ENCODE measurements at regions not wholly inside any gene's neighbourhood (a gene's known extent, or its start where the extent isn't known, plus 50 kb on each side); places are given as distances from the start of the nearest gene placed in this dataset.

GRCh38 chr2:129377078-129377469 lies 602.4 kb upstream of the RAB6C start:
- Histone ChIP-seq H3K36me3 (ENCODE audit: low read depth, low read length) (no peaks in the 10 kb centered on the region), H3K9me2 (replicated peaks; ENCODE audit: low read length) (no peaks in the 10 kb centered on the region), H3K9me3 (ENCODE audit: low read length) (no peaks in the 10 kb centered on the region; the same call in 1 of the 2 replicates), H3K27ac (ENCODE audit: low read length) (no peak overlapping the region), H3K4me2 (ENCODE audit: low read length) (no peak overlapping the region), H3K4me3 (ENCODE audit: low read length) (no peak overlapping the region), H3K27me3 (ENCODE audit: low read length) (no peaks in the 10 kb centered on the region), H2AFZ (ENCODE audit: low read length) (no peak overlapping the region), H3K4me1 (ENCODE audit: insufficient read depth, low read length) (no peaks in the 10 kb centered on the region), H3K79me2 (ENCODE audit: low read length) (no peaks in the 10 kb centered on the region), H4K20me1 (ENCODE audit: low read length) (no peaks in the 10 kb centered on the region), H3K9ac (ENCODE audit: low read length) (no peak overlapping the region), H3F3A (ENCODE audit: low read length, unreplicated experiment) (no peaks in the 10 kb centered on the region)
- intact Hi-C loops (cut with micrococcal nuclease): no loop called here
- ChIA-PET CTCF (no interaction called here), POLR2A (ENCODE audit: unreplicated experiment) (no interaction called here)
- DNase-seq (no peak), ATAC-seq (no peak)
- no TSS peak for BruUV-seq (replicated peaks)
- TF ChIP-seq CTCF (conservative IDR thresholded peaks at IDR 0.05; ENCODE audit: low read depth, low read length) (no peak), EZH2phosphoT487 (IDR thresholded peaks at IDR 0.05; ENCODE audit: borderline replicate concordance, low read length) (no peak), EZH2 (IDR thresholded peaks at IDR 0.05; ENCODE audit: low read length, unreplicated experiment) (no peak)

- BruUV-seq (replicated peaks): no TSS peak
- Histone ChIP-seq H2AFZ (ENCODE audit: low read length) (no peak overlapping the region), H3K4me1 (ENCODE audit: insufficient read depth, low read length) (no peaks in the 10 kb centered on the region), H3K36me3 (ENCODE audit: low read depth, low read length) (no peaks in the 10 kb centered on the region), H3K9ac (ENCODE audit: low read length) (no peak overlapping the region), H3K4me3 (ENCODE audit: low read length) (no peak overlapping the region), H3F3A (ENCODE audit: low read length, unreplicated experiment) (no peaks in the 10 kb centered on the region), H3K79me2 (ENCODE audit: low read length) (no peaks in the 10 kb centered on the region), H3K27me3 (ENCODE audit: low read length) (no peaks in the 10 kb centered on the region), H3K4me2 (ENCODE audit: low read length) (no peak overlapping the region), H3K9me3 (ENCODE audit: low read length) (no peaks in the 10 kb centered on the region; the same call in 1 of the 2 replicates), H3K9me2 (replicated peaks; ENCODE audit: low read length) (no peaks in the 10 kb centered on the region), H4K20me1 (ENCODE audit: low read length) (no peaks in the 10 kb centered on the region), H3K27ac (ENCODE audit: low read length) (no peak overlapping the region)
- DNase-seq (no peak), ATAC-seq (no peak)
- TF ChIP-seq CTCF (conservative IDR thresholded peaks at IDR 0.05; ENCODE audit: low read depth, low read length) (no peak), EZH2 (IDR thresholded peaks at IDR 0.05; ENCODE audit: low read length, unreplicated experiment) (no peak), EZH2phosphoT487 (IDR thresholded peaks at IDR 0.05; ENCODE audit: borderline replicate concordance, low read length) (no peak)
- ChIA-PET CTCF (no interaction called here), POLR2A (ENCODE audit: unreplicated experiment) (no interaction called here)
- intact Hi-C loops (cut with micrococcal nuclease): no loop called here
These were observed 601.3 kb upstream of the RAB6C start for GRCh38 chr2:129378186-129378585.

- no TSS peak for BruUV-seq (replicated peaks)
- H3K9me2 ChIP-seq (replicated peaks; ENCODE audit: low read length): no peaks in the 10 kb centered on the region
- no peaks in the 10 kb centered on the region for H3K36me3 ChIP-seq (ENCODE audit: low read depth, low read length)
- CTCF ChIA-PET: no interaction called here
- no peak overlapping the region for H2AFZ ChIP-seq (ENCODE audit: low read length)
- no peaks in the 10 kb centered on the region for H3K27me3 ChIP-seq (ENCODE audit: low read length)
- H3K9me3 ChIP-seq (ENCODE audit: low read length): no peaks in the 10 kb centered on the region; the same call in 1 of the 2 replicates
- no peaks in the 10 kb centered on the region for H4K20me1 ChIP-seq (ENCODE audit: low read length)
- DNase-seq (no peak), ATAC-seq (no peak)
- H3K27ac ChIP-seq (ENCODE audit: low read length): no peak overlapping the region
- no peaks in the 10 kb centered on the region for H3K4me1 ChIP-seq (ENCODE audit: insufficient read depth, low read length)
- intact Hi-C loops (cut with micrococcal nuclease): no loop called here
- H3F3A ChIP-seq (ENCODE audit: low read length, unreplicated experiment): no peaks in the 10 kb centered on the region
- H3K4me2 ChIP-seq (ENCODE audit: low read length): no peak overlapping the region
- no peak overlapping the region for H3K9ac ChIP-seq (ENCODE audit: low read length)
- H3K79me2 ChIP-seq (ENCODE audit: low read length): no peaks in the 10 kb centered on the region
- TF ChIP-seq EZH2 (IDR thresholded peaks at IDR 0.05; ENCODE audit: low read length, unreplicated experiment): no peak
- no peak for TF ChIP-seq EZH2phosphoT487 (IDR thresholded peaks at IDR 0.05; ENCODE audit: borderline replicate concordance, low read length)
- TF ChIP-seq CTCF (conservative IDR thresholded peaks at IDR 0.05; ENCODE audit: low read depth, low read length): no peak
- H3K4me3 ChIP-seq (ENCODE audit: low read length): no peak overlapping the region
- POLR2A ChIA-PET (ENCODE audit: unreplicated experiment): no interaction called here
These were observed 600.1 kb upstream of the RAB6C start for GRCh38 chr2:129379411-129379810.
